HCT116 (cell line): ENCODE measurements at regions not wholly inside any gene's neighbourhood (a gene's known extent, or its start where the extent isn't known, plus 50 kb on each side); places are given as distances from the start of the nearest gene placed in this dataset.

Experiments
- ATAC-seq: fragments of 200-7000 bp; cut with Tn5 transposase; 2 replicates; pipeline ENCODE4 v1.9.1; 2020; ENCODE audit warnings: mild to moderate bottlenecking, moderate library complexity
- BruUV-seq: library from RNA; stranded (reverse); fragments of 400-500 nt; replicated peaks from 2 replicates; lab custom pipeline; 2021; lab: Mats Ljungman, UMichigan
- CTCF ChIA-PET: fragments of 300-600 bp; sonication (Branson Sonifier 250); formaldehyde crosslinking; loops from one replicate; lab custom pipeline; 2021; ENCODE audit warnings: antibody characterized with exemption; lab: Charles Lee
- POLR2A ChIA-PET: fragments of 300-600, 350-600 bp; sonication (Branson Sonifier 250); formaldehyde crosslinking; loops from one replicate; lab custom pipeline; 2021; ENCODE audit warnings: antibody characterized with exemption; lab: Charles Lee
- RAD21 ChIA-PET, 2 experiments: fragments of 300-600 bp; sonication (Branson Sonifier 250); formaldehyde crosslinking; loops; one replicate each; lab custom pipeline; 2023; ENCODE audit warnings: low total read pairs in 2 of 2; ENCODE audit not compliant: uncharacterized antibody in 2 of 2, unreplicated experiment in 2 of 2, low non-redundant PET in 1 of 2; lab: Charles Lee
- DNase-seq: peaks from one replicate; pipeline ENCODE4 v3.0.0-alpha.2; 2010; ENCODE audit warnings: low read depth, low spot score
- H2AFZ ChIP-seq: fragments of 200-600 bp; shearing (Covaris generic), sonication (generic); 2 replicates; pipeline ENCODE4 v1.6.1; 2017; ENCODE audit warnings: low read depth, mixed run types, mixed read lengths, antibody characterized with exemption, low read length; ENCODE audit not compliant: poor library complexity, severe bottlenecking
- H3K27ac ChIP-seq: 2 replicates; pipeline ENCODE4 v1.5.1; 2012; ENCODE audit warnings: low read depth, low read length
- H3K27me3 ChIP-seq: fragments of 200-600 bp; sonication (generic); 2 replicates; pipeline ENCODE4 v1.6.1; 2016; ENCODE audit warnings: mixed run types, low read length, mixed read lengths; ENCODE audit not compliant: insufficient read depth
- H3K36me3 ChIP-seq, 2 experiments: fragments of 200-500 bp in 1 of 2; fragments of 200-600 bp in 1 of 2; sonication (Bioruptor generic) in 1 of 2; sonication (generic) in 1 of 2; 2 replicates each; pipeline versions ENCODE4 v1.5.1 to v1.6.1; 2014 to 2016; ENCODE audit warnings: low read length in 2 of 2, inconsistent platforms in 1 of 2, mixed read lengths in 1 of 2, mixed run types in 1 of 2; ENCODE audit not compliant: insufficient read depth in 2 of 2, control insufficient read depth in 1 of 2
- H3K4me1 ChIP-seq, 2 experiments: fragments of 200-600 bp in 1 of 2; sonication (generic) in 1 of 2; 2 replicates each; pipeline versions ENCODE4 v1.5.1 to v1.6.1; 2012 to 2017; ENCODE audit warnings: low read length in 2 of 2, inconsistent platforms in 1 of 2, mild to moderate bottlenecking in 1 of 2, mixed read lengths in 1 of 2, mixed run types in 1 of 2, moderate library complexity in 1 of 2; ENCODE audit not compliant: insufficient read depth in 2 of 2, control insufficient read depth in 1 of 2
- H3K4me2 ChIP-seq: fragments of 200-600 bp; sonication (generic); 2 replicates; pipeline ENCODE4 v1.6.1; 2017; ENCODE audit warnings: mixed run types, low read length, mixed read lengths
- H3K4me3 ChIP-seq, 2 experiments: fragments of 200-600 bp in 1 of 2; sonication (generic) in 1 of 2; replicated peaks in 1 of 2; 2 replicates each; pipeline ENCODE4 v1.5.1; 2011 to 2016; ENCODE audit warnings: low read length in 2 of 2, control low read depth in 1 of 2, low read depth in 1 of 2, mild to moderate bottlenecking in 1 of 2, mixed read lengths in 1 of 2, mixed run types in 1 of 2
- H3K79me2 ChIP-seq: fragments of 200-600 bp; sonication (generic); 2 replicates; pipeline ENCODE4 v1.6.1; 2017; ENCODE audit warnings: mild to moderate bottlenecking, mixed run types, low read length, moderate library complexity, mixed read lengths; ENCODE audit not compliant: insufficient read depth
- H3K9ac ChIP-seq: fragments of 200-600 bp; sonication (generic); 2 replicates; pipeline ENCODE4 v1.6.1; 2016; ENCODE audit warnings: low read length, mixed read lengths
- H3K9me2 ChIP-seq: fragments of 200-600 bp; sonication (generic), shearing (Covaris generic); 2 replicates; pipeline ENCODE4 v1.6.1; 2017; ENCODE audit warnings: mixed run types, mild to moderate bottlenecking, moderate library complexity; ENCODE audit not compliant: insufficient read depth
- H3K9me3 ChIP-seq, 2 experiments: fragments of 200-500 bp in 1 of 2; fragments of 200-600 bp in 1 of 2; sonication (Bioruptor generic) in 1 of 2; sonication (generic) in 1 of 2; 2 replicates each; pipeline ENCODE4 v1.6.1; 2014 to 2017; ENCODE audit warnings: low read length in 2 of 2, mixed read lengths in 2 of 2, inconsistent platforms in 1 of 2, low read depth in 1 of 2, mild to moderate bottlenecking in 1 of 2, mixed run types in 1 of 2, moderate library complexity in 1 of 2; ENCODE audit not compliant: control insufficient read depth in 1 of 2, insufficient read depth in 1 of 2
- H4K20me1 ChIP-seq: fragments of 200-600 bp; sonication (generic), shearing (Covaris generic); 2 replicates; pipeline ENCODE4 v1.6.1; 2017; ENCODE audit warnings: mixed run types, mild to moderate bottlenecking, moderate library complexity; ENCODE audit not compliant: insufficient read depth
- CBX3 ChIP-seq: IDR thresholded peaks from 2 replicates; pipeline ENCODE4 v1.6.1; 2012; ENCODE audit warnings: low read depth
- CTCF ChIP-seq, 3 experiments: fragments of 200-600 bp in 1 of 3; sonication (generic) in 1 of 3; IDR thresholded peaks in 2 of 3; conservative IDR thresholded peaks in 1 of 3; 2 replicates each; pipeline ENCODE4 v1.5.1; 2012 to 2017; ENCODE audit warnings: low read depth in 2 of 3, low read length in 2 of 3, antibody characterized with exemption in 1 of 3, borderline replicate concordance in 1 of 3, control low read depth in 1 of 3, mild to moderate bottlenecking in 1 of 3, mixed read lengths in 1 of 3, mixed run types in 1 of 3, moderate library complexity in 1 of 3; ENCODE audit not compliant: insufficient read depth in 1 of 3
- EGR1 ChIP-seq: IDR thresholded peaks from 2 replicates; pipeline ENCODE4 v1.6.1; 2012; ENCODE audit warnings: low read depth
- EZH2 ChIP-seq: fragments of 200-600 bp; sonication (generic); IDR thresholded peaks from 2 replicates; pipeline ENCODE4 v1.6.1; 2017; ENCODE audit warnings: antibody characterized with exemption, mixed run types
- FOSL1 ChIP-seq: IDR thresholded peaks from 2 replicates; pipeline ENCODE4 v1.6.1; 2012; ENCODE audit warnings: low read depth
- JUND ChIP-seq: IDR thresholded peaks from 2 replicates; pipeline ENCODE4 v1.6.1; 2012
- MAX ChIP-seq: IDR thresholded peaks from 2 replicates; pipeline ENCODE4 v1.6.1; 2012
- POLR2A ChIP-seq: IDR thresholded peaks from 2 replicates; pipeline ENCODE4 v1.7.0; 2011; ENCODE audit warnings: borderline replicate concordance; ENCODE audit not compliant: insufficient read depth, insufficient read length; ENCODE audit errors: extremely low read depth
- POLR2AphosphoS5 ChIP-seq: IDR thresholded peaks from 2 replicates; pipeline ENCODE4 v1.6.1; 2011; ENCODE audit warnings: mild to moderate bottlenecking, low read depth, low read length, moderate library complexity
- RAD21 ChIP-seq: IDR thresholded peaks from 2 replicates; pipeline ENCODE4 v1.6.1; 2012; ENCODE audit warnings: low read depth, mild to moderate bottlenecking
- REST ChIP-seq: IDR thresholded peaks from 2 replicates; pipeline ENCODE4 v1.6.1; 2012; ENCODE audit warnings: low read depth
- SIN3A ChIP-seq: IDR thresholded peaks from 2 replicates; pipeline ENCODE4 v1.6.1; 2012; ENCODE audit warnings: low read depth
- SRF ChIP-seq: IDR thresholded peaks from 2 replicates; pipeline ENCODE4 v1.6.1; 2012; ENCODE audit warnings: low read depth
- TCF7L2 ChIP-seq: IDR thresholded peaks from 2 replicates; pipeline ENCODE4 v1.7.0; 2011; ENCODE audit warnings: borderline replicate concordance, inconsistent platforms; ENCODE audit not compliant: insufficient read depth, insufficient read length; ENCODE audit errors: extremely low read depth
- YY1 ChIP-seq: IDR thresholded peaks from 2 replicates; pipeline ENCODE4 v1.6.1; 2011; ENCODE audit warnings: low read length, low read depth, moderate library complexity, mild to moderate bottlenecking; ENCODE audit not compliant: insufficient replicate concordance; ENCODE audit errors: extremely low read depth
- ZFX ChIP-seq: fragments of 450-650 bp; IDR thresholded peaks from 2 replicates; pipeline ENCODE4 v1.6.1; 2017
- ZNF274 ChIP-seq: fragments of 200-500 bp; sonication (Bioruptor generic); IDR thresholded peaks from 2 replicates; pipeline ENCODE4 v1.6.1; 2014; ENCODE audit warnings: mild to moderate bottlenecking, low read depth, low read length, inconsistent platforms
- intact Hi-C: fragments of 100-400 bp; cut with micrococcal nuclease; formaldehyde crosslinking; loops from 2 replicates; pipeline ENCODE4 v1.10.0; 2022
- TF ChIP-seq, protein P1 (sequence below): IDR thresholded peaks from 2 replicates; pipeline ENCODE4 v1.6.1; 2011; ENCODE audit warnings: mild to moderate bottlenecking, low read length, moderate library complexity; ENCODE audit not compliant: insufficient replicate concordance; ENCODE audit errors: extremely low read depth
- TF ChIP-seq, protein P2 (sequence below): IDR thresholded peaks from 2 replicates; pipeline ENCODE4 v1.6.1; 2012

GRCh38 chr5:171578049-171578828 is 158.8 kb downstream of the FGF18 start:
- intact Hi-C loops: no loop called here
- TF ChIP-seq REST: no peak
- TF ChIP-seq ZNF274: no peak
- no peak for TF ChIP-seq MAX
- TF ChIP-seq POLR2A: no peak
- no peak for TF ChIP-seq ZFX
- no peak for TF ChIP-seq POLR2AphosphoS5
- TF ChIP-seq, protein P1, sequence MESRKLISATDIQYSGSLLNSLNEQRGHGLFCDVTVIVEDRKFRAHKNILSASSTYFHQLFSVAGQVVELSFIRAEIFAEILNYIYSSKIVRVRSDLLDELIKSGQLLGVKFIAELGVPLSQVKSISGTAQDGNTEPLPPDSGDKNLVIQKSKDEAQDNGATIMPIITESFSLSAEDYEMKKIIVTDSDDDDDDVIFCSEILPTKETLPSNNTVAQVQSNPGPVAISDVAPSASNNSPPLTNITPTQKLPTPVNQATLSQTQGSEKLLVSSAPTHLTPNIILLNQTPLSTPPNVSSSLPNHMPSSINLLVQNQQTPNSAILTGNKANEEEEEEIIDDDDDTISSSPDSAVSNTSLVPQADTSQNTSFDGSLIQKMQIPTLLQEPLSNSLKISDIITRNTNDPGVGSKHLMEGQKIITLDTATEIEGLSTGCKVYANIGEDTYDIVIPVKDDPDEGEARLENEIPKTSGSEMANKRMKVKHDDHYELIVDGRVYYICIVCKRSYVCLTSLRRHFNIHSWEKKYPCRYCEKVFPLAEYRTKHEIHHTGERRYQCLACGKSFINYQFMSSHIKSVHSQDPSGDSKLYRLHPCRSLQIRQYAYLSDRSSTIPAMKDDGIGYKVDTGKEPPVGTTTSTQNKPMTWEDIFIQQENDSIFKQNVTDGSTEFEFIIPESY: no peak
- TF ChIP-seq TCF7L2: no peak
- TF ChIP-seq EZH2: no peak
- no peak for TF ChIP-seq EGR1
- TF ChIP-seq FOSL1: no peak
- no peak for TF ChIP-seq SIN3A
- no peak for TF ChIP-seq YY1
- TF ChIP-seq JUND: no peak
- TF ChIP-seq SRF: no peak
- no peak for TF ChIP-seq CBX3
- no peak for TF ChIP-seq CTCF (IDR thresholded peaks at IDR 0.05 in 2 of 3, conservative IDR thresholded peaks at IDR 0.05 in 1 of 3; ENCODE audit: borderline replicate concordance in 1 of 3, insufficient read depth in 1 of 3, low read depth in 2 of 3, low read length in 2 of 3)
- TF ChIP-seq, protein P2, sequence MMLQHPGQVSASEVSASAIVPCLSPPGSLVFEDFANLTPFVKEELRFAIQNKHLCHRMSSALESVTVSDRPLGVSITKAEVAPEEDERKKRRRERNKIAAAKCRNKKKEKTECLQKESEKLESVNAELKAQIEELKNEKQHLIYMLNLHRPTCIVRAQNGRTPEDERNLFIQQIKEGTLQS: no peak
- TF ChIP-seq RAD21: no peak

More at GRCh38 chr5:171578049-171578828, 158.8 kb downstream of the FGF18 start:
- no peak overlapping the region for H2AFZ ChIP-seq
- POLR2A ChIA-PET: no interaction called here
- no peaks in the 10 kb centered on the region for H3K9me2 ChIP-seq
- H3K27ac ChIP-seq: no peak overlapping the region
- CTCF ChIA-PET: no interaction called here
- H3K9me3 ChIP-seq: no peaks in the 10 kb centered on the region
- H3K4me3 ChIP-seq: no peak overlapping the region
- BruUV-seq: no TSS peak
- no peak overlapping the region for H3K9ac ChIP-seq
- no peaks in the 10 kb centered on the region for H3K27me3 ChIP-seq
- H3K36me3 ChIP-seq: no peaks in the 10 kb centered on the region
- RAD21 ChIA-PET: no interaction called here
- DNase-seq (no peak), ATAC-seq (no peak)
- no peaks in the 10 kb centered on the region for H4K20me1 ChIP-seq
- H3K79me2 ChIP-seq: no peaks in the 10 kb centered on the region
- no peaks in the 10 kb centered on the region for H3K4me1 ChIP-seq
- H3K4me2 ChIP-seq: no peak overlapping the region
